Breast epithelium (tissue), 4 donors: ENCODE measurements at regions not wholly inside any gene's neighbourhood (a gene's known extent, or its start where the extent isn't known, plus 50 kb on each side); places are given as distances from the start of the nearest gene placed in this dataset.
"Not testable (repeated sequence)": the region's sequence is repeated elsewhere in the genome, so short reads cannot be mapped to it uniquely, and the experiment has no call there.

ENCODE experiments used
- DNase-seq, 2 donors: peaks; one replicate each; pipeline ENCODE4 v3.0.0-alpha.2; 2019; ENCODE audit warnings: low spot score in 2 of 2
- H3K27ac ChIP-seq, 2 donors: fragments of 200-600 bp; sonication (generic) in 1 of 2; one replicate each; pipeline ENCODE4 v1.5.1; 2016 to 2019; ENCODE audit warnings: mild to moderate bottlenecking in 1 of 2
- H3K27me3 ChIP-seq, 2 donors: fragments of 200-600 bp; sonication (generic) in 1 of 2; one replicate each; pipeline versions ENCODE4 v1.5.1 to v1.6.0; 2017 to 2019; ENCODE audit warnings: control low read depth in 1 of 2, mild to moderate bottlenecking in 1 of 2
- H3K36me3 ChIP-seq: fragments of 200-600 bp; one replicate; pipeline ENCODE4 v1.5.1; 2019
- H3K4me1 ChIP-seq, 2 donors: fragments of 200-600 bp; sonication (generic); one replicate each; pipeline ENCODE4 v1.5.1; 2016 to 2019; ENCODE audit warnings: control low read depth in 1 of 2
- H3K4me3 ChIP-seq, 3 donors: fragments of 200-600 bp; sonication (generic); 1 replicate in 2 of 3; 2 replicates in 1 of 3; pipeline ENCODE4 v1.5.1; 2016 to 2019; ENCODE audit warnings: mild to moderate bottlenecking in 3 of 3, moderate library complexity in 2 of 3
- H3K9me3 ChIP-seq, 2 donors: fragments of 200-600 bp; sonication (generic) in 1 of 2; one replicate each; pipeline ENCODE4 v1.5.1; 2016 to 2019; ENCODE audit warnings: control low read depth in 1 of 2
- POLR2A ChIP-seq: fragments of 450-650 bp; IDR thresholded peaks from one replicate; pipeline ENCODE4 v1.6.1; 2016; ENCODE audit warnings: antibody characterized with exemption, mild to moderate bottlenecking, moderate library complexity
- POLR2AphosphoS5 ChIP-seq, 3 donors: sonication (generic); formaldehyde crosslinking; IDR thresholded peaks; one replicate each; pipeline ENCODE4 v1.6.1; 2017; ENCODE audit warnings: antibody characterized with exemption in 3 of 3
- intact Hi-C: fragments of 100-400 bp; cut with DNase I; formaldehyde crosslinking; loops from one replicate; pipeline ENCODE4 v1.15.1; 2023; ENCODE audit warnings: low total_unique reads
- TF ChIP-seq, protein P1 (sequence below), 3 donors: fragments of 450-650 bp; IDR thresholded peaks; one replicate each; pipeline ENCODE4 v1.5.1; 2016 to 2017; ENCODE audit warnings: antibody characterized with exemption in 3 of 3, mild to moderate bottlenecking in 3 of 3, moderate library complexity in 3 of 3

DNA sequence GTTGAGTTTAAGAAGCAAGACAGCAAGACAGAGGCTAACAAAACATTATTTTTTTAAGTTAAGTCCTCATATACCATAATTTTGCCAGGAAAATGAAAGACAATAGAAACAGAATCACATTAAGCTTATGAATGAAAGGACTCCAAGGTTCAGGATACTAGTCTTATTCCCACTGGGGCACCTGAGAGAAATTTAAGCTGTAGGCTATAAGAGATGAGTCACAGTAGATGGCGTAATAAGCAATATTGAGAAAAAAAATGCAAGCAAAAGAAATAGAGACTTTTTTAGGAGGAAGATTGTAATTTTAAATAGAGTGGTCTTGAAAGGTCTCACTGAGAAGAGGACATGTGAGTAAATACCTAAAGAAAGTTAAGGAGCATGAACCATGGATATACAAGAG lies 57.1 kb upstream of the KIF2B start:
- Histone ChIP-seq H3K27me3 (no peaks in the 10 kb centered on the region), H3K9me3 (no peaks in the 10 kb centered on the region), H3K27ac (no peak overlapping the region), H3K36me3 (no peaks in the 10 kb centered on the region), H3K4me3 (no peak overlapping the region), H3K4me1 (no peaks in the 10 kb centered on the region)
- DNase-seq = no peak
- intact Hi-C loops = no loop called here
- TF ChIP-seq, protein P1, sequence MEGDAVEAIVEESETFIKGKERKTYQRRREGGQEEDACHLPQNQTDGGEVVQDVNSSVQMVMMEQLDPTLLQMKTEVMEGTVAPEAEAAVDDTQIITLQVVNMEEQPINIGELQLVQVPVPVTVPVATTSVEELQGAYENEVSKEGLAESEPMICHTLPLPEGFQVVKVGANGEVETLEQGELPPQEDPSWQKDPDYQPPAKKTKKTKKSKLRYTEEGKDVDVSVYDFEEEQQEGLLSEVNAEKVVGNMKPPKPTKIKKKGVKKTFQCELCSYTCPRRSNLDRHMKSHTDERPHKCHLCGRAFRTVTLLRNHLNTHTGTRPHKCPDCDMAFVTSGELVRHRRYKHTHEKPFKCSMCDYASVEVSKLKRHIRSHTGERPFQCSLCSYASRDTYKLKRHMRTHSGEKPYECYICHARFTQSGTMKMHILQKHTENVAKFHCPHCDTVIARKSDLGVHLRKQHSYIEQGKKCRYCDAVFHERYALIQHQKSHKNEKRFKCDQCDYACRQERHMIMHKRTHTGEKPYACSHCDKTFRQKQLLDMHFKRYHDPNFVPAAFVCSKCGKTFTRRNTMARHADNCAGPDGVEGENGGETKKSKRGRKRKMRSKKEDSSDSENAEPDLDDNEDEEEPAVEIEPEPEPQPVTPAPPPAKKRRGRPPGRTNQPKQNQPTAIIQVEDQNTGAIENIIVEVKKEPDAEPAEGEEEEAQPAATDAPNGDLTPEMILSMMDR (IDR thresholded peaks at IDR 0.05) = no peak
- TF ChIP-seq POLR2AphosphoS5 (IDR thresholded peaks at IDR 0.05) = no peak

DNA sequence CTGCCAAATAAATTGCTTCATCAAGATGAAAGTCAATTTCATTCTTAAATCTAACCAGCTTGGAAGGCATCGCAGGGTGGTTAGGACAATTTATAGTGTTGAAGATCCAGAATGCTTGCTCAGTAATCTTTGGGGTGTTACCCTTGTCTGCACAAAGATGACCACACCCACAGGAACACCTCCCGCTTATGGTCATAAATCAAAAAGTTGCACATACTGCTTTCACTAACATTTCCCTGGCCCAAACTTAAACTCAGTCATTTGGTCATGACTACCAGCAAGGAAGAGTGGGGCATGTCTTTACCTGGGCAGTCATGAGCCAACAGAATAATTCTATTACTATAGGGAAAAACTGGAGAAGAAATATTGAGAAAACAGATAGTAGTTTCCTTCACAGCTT lies 57.6 kb upstream of the KIF2B start:
- no peaks in the 10 kb centered on the region for H3K36me3 ChIP-seq
- H3K27ac ChIP-seq = no peak overlapping the region
- H3K9me3 ChIP-seq = no peaks in the 10 kb centered on the region
- TF ChIP-seq POLR2A = no peak
- TF ChIP-seq, protein P1 (IDR thresholded peaks at IDR 0.05) = no peak
- TF ChIP-seq POLR2AphosphoS5 (IDR thresholded peaks at IDR 0.05) = no peak
- H3K4me3 ChIP-seq = no peak overlapping the region
- DNase-seq = no peak
- no peaks in the 10 kb centered on the region for H3K4me1 ChIP-seq
- no peaks in the 10 kb centered on the region for H3K27me3 ChIP-seq
- intact Hi-C loops = no loop called here

DNA sequence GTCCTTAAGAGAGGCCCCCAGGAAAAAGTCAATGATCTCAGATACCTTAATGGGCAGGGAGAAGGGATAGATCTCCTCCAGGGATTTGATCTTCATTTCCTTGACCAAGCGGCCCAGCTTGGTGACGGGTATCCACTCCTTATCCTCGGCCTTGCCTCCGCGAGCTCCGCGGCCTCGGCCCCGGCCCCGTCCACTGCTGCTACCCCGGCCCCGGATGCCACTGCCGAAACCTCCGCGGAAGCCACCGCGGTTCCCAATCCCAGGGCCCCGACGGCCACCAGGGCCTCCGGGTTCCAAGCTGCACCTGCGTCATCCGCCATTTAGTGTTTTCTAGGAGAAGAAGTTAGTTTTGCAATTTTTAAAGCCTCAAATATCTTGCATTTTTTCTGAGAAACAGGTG lies 65.2 kb upstream of the KIF2B start:
- Histone ChIP-seq H3K36me3 (no peaks in the 10 kb centered on the region), H3K4me1 (no peaks in the 10 kb centered on the region), H3K4me3 (no peak overlapping the region), H3K27me3 (no peaks in the 10 kb centered on the region), H3K9me3 (no peaks in the 10 kb centered on the region), H3K27ac (no peak overlapping the region)
- intact Hi-C loops = no loop called here
- DNase-seq = no peak
- TF ChIP-seq, protein P1 (IDR thresholded peaks at IDR 0.05) = no peak

DNA sequence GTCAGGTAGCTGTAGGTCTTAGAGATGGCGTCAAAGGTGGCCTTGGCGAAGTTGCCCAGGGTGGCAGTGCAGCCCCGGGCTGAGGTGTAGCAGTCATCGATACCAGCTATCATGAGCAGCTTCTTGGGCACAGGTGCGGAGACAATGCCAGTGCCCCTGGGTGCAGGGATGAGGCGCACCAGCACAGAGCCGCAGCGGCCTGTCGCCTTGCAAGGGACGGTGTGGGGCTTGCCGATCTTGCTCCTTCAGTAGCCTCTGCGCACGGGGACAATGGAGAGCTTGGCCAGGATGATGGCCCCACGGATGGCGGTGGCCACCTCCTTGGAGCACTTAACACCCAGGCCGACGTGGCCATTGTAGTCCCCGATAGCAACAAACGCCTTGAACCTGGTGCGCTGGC lies 65.6 kb upstream of the KIF2B start:
- H3K4me3 ChIP-seq, H3K27me3 ChIP-seq, DNase-seq, H3K27ac ChIP-seq, H3K4me1 ChIP-seq, H3K9me3 ChIP-seq, intact Hi-C loops, H3K36me3 ChIP-seq: not testable (repeated sequence)

DNA sequence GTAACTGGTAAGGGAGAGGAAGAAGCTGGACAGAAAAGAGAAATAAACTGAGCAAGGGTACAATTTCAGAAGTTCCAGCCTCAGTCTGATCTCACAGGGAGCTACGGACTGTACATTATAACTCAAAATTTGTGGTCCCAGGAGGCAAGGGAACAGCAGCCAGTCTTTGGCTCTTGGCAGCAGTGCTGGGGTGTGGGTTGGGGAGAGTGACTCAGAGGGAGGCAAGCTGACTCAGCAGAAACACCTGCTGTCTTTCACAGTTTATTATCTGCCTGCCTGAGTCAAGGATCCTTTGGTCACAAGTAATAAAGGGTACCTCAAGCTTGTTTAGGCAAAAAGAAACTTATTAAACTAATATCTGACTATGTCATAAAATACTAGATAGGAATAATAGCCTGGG lies 73.5 kb upstream of the KIF2B start:
- H3K9me3 ChIP-seq = no peaks in the 10 kb centered on the region
- TF ChIP-seq POLR2A (no peak), POLR2AphosphoS5 (IDR thresholded peaks at IDR 0.05) (no peak)
- TF ChIP-seq, protein P1 (IDR thresholded peaks at IDR 0.05) = no peak
- H3K4me3 ChIP-seq = no peak overlapping the region
- intact Hi-C loops = no loop called here
- H3K4me1 ChIP-seq = no peaks in the 10 kb centered on the region
- H3K27ac ChIP-seq = no peak overlapping the region
- DNase-seq = no peak
- H3K36me3 ChIP-seq = no peaks in the 10 kb centered on the region
- no peaks in the 10 kb centered on the region for H3K27me3 ChIP-seq

DNA sequence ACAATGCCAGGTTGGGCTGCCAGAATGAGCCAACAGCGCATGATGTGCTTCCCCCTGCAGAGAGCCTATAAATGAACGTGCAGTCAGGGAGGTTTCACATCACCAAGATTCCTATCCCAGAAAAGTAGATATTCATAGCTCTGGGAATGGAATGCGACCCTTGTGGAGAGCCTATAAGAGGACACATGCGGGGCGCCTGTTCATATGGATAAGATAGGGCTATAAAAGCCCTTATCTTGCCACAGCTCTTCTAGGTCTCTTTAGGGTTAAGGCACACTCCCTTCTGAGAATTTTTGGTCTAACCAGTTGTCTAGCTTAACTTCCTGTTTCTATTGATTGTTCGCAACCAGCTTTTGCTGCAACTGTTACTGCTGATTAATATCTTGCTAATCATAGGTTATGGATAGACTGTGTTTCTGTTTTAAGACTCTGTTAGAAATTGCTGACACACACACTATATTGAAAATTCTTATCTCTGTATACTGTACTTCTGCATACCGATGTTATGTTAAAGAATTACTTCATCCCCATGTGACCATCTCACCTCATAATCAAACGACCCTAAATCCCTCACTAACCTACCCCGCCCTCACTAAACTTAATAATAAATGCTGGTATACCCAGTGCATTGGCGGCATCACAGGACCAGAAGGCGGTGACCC lies 74.4 kb upstream of the KIF2B start:
- H3K4me3 ChIP-seq, H3K27ac ChIP-seq, H3K27me3 ChIP-seq, DNase-seq, H3K4me1 ChIP-seq, H3K9me3 ChIP-seq, H3K36me3 ChIP-seq, intact Hi-C loops: not testable (repeated sequence)
